ENCODE measurements at regions not wholly inside any gene's neighbourhood (a gene's known extent, or its start where the extent isn't known, plus 50 kb on each side); places are given as distances from the start of the nearest gene placed in this dataset.

- Histone ChIP-seq H3K4me1 (peaks cover 0 to under 1% of the 10 kb centered on the region in 2 donors), H3K36me3 (no peaks in the 10 kb centered on the region), H3K27ac (no peak overlapping the region), H3K4me3 (no peak overlapping the region), H3K27me3 (no peaks in the 10 kb centered on the region), H3K9me3 (no peaks in the 10 kb centered on the region)
- DNase-seq (ENCODE audit: low spot score) = no peak
- TF ChIP-seq, protein P1, sequence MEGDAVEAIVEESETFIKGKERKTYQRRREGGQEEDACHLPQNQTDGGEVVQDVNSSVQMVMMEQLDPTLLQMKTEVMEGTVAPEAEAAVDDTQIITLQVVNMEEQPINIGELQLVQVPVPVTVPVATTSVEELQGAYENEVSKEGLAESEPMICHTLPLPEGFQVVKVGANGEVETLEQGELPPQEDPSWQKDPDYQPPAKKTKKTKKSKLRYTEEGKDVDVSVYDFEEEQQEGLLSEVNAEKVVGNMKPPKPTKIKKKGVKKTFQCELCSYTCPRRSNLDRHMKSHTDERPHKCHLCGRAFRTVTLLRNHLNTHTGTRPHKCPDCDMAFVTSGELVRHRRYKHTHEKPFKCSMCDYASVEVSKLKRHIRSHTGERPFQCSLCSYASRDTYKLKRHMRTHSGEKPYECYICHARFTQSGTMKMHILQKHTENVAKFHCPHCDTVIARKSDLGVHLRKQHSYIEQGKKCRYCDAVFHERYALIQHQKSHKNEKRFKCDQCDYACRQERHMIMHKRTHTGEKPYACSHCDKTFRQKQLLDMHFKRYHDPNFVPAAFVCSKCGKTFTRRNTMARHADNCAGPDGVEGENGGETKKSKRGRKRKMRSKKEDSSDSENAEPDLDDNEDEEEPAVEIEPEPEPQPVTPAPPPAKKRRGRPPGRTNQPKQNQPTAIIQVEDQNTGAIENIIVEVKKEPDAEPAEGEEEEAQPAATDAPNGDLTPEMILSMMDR (IDR thresholded peaks at IDR 0.05) = no peak
Observed at GRCh38 chrX:39169976-39170375, 368.7 kb downstream of the MID1IP1 start.

- TF ChIP-seq, protein P1 (IDR thresholded peaks at IDR 0.05) = no peak
- H3K4me3 ChIP-seq = no peak overlapping the region
- H3K36me3 ChIP-seq = no peaks in the 10 kb centered on the region
- H3K27me3 ChIP-seq = no peaks in the 10 kb centered on the region
- H3K27ac ChIP-seq = no peak overlapping the region
- DNase-seq (ENCODE audit: low spot score) = no peak
- peaks cover 0 to 4% of the 10 kb centered on the region in 2 donors for H3K4me1 ChIP-seq
- no peaks in the 10 kb centered on the region for H3K9me3 ChIP-seq
Observed at GRCh38 chrX:39170464-39170863, 369.2 kb downstream of the MID1IP1 start.

DNA sequence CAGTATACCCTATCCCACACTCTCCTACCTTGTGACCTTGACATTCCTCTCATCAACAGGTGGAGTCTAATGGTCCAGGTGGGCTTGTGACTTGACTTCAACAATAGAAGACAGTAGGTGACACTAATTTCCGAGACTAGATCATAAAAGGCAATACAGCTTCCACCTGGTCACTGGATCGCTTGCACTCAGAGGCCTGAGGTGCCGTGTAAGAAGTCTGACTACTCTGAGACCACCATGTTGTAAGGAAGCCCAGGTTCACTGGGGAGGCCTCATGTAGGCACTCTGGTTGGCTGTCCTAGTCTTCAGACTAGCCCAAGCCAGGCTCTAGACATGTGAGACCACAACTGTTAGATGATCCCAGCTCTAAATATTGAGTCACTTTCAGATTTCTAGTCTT is 370.4 kb downstream of the MID1IP1 start:
- H3K36me3 ChIP-seq = no peaks in the 10 kb centered on the region
- H3K4me3 ChIP-seq = no peak overlapping the region
- H3K9me3 ChIP-seq = no peaks in the 10 kb centered on the region
- no peaks in the 10 kb centered on the region for H3K27me3 ChIP-seq
- peaks cover 0 to 4% of the 10 kb centered on the region in 2 donors for H3K4me1 ChIP-seq
- TF ChIP-seq, protein P1 (IDR thresholded peaks at IDR 0.05) = no peak
- no peak for DNase-seq (ENCODE audit: low spot score)
- H3K27ac ChIP-seq = no peak overlapping the region

DNA sequence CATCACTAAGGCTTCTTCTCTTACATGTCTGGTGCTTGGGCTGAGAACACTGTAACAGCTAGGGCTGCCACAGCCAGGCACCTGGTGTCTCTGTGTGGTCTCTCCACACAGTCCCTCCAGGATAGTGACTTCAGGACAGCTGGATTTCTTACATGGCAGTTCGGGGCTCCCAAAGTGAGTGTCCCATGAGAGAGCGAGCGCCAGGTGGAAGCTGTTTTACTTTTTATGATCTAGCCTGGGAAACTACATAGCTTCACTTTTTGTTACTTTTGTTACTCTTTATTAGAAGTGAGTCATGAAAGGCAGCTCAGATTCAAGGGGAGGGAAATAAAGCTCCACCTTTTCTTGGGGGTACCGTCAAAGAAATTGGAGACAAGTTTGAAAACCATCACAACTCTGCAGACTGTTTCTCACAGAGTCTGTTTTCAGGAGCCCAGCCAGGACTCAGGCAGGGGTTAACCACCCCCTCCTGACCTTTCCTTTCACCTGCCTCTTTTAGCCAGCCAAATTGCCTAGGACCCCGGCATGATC is 373.0 kb downstream of the MID1IP1 start:
- DNase-seq (ENCODE audit: low spot score) = no peak
- TF ChIP-seq, protein P1 (IDR thresholded peaks at IDR 0.05) = no peak

GRCh38 chrX:39174772-39175417 is 373.6 kb downstream of the MID1IP1 start:
- no peak overlapping the region for H3K4me3 ChIP-seq
- TF ChIP-seq, protein P1 (IDR thresholded peaks at IDR 0.05) = no peak
- peaks cover 0 to 4% of the 10 kb centered on the region in 2 donors for H3K4me1 ChIP-seq
- no peaks in the 10 kb centered on the region for H3K36me3 ChIP-seq
- no peak overlapping the region for H3K27ac ChIP-seq
- no peak for DNase-seq (ENCODE audit: low spot score)
- no peaks in the 10 kb centered on the region for H3K27me3 ChIP-seq
- H3K9me3 ChIP-seq = no peaks in the 10 kb centered on the region

More for the DNA sequence above, 373.0 kb downstream of the MID1IP1 start:
- Histone ChIP-seq H3K4me1 (peaks cover 0 to 4% of the 10 kb centered on the region in 2 donors), H3K9me3 (no peaks in the 10 kb centered on the region), H3K36me3 (no peaks in the 10 kb centered on the region), H3K27ac (no peak overlapping the region), H3K27me3 (no peaks in the 10 kb centered on the region), H3K4me3 (no peak overlapping the region)

Measured in right atrium auricular region (tissue), 2 donors.